GM19035 (cell line): ENCODE measurements at regions not wholly inside any gene's neighbourhood (a gene's known extent, or its start where the extent isn't known, plus 50 kb on each side); places are given as distances from the start of the nearest gene placed in this dataset.
"Not testable (repeated sequence)": the region's sequence is repeated elsewhere in the genome, so short reads cannot be mapped to it uniquely, and the experiment has no call there.

Experiments
- ATAC-seq: cut with Tn5 transposase; IDR thresholded peaks from one replicate; pipeline ENCODE4 v1.9.1; 2021; ENCODE audit not compliant: unreplicated experiment

GRCh38 chr5:33136785-33137184 lies 304.0 kb upstream of the TARS1 start:
- no peak for ATAC-seq

GRCh38 chr5:33138145-33138544 lies 302.6 kb upstream of the TARS1 start:
- not testable (repeated sequence) for ATAC-seq

GRCh38 chr5:33143405-33144123 lies 297.2 kb upstream of the TARS1 start:
- no peak for ATAC-seq

- ATAC-seq = no peak
Measured at GRCh38 chr5:33146881-33147280, 293.9 kb upstream of the TARS1 start.

- ATAC-seq = no peak
Measured at GRCh38 chr5:33148076-33148513, 292.7 kb upstream of the TARS1 start.

- no peak for ATAC-seq
Measured at GRCh38 chr5:33153372-33153771, 287.4 kb upstream of the TARS1 start.

- ATAC-seq = no peak
Measured at GRCh38 chr5:33153831-33154230, 286.9 kb upstream of the TARS1 start.

GRCh38 chr5:33160871-33161270 lies 279.9 kb upstream of the TARS1 start:
- ATAC-seq = no peak

- no peak for ATAC-seq
Measured at GRCh38 chr5:33161421-33161820, 279.3 kb upstream of the TARS1 start.

- no peak for ATAC-seq
Measured at GRCh38 chr5:33162057-33162456, 278.7 kb upstream of the TARS1 start.

GRCh38 chr5:33166522-33166921 lies 274.2 kb upstream of the TARS1 start:
- ATAC-seq = no peak

- ATAC-seq = no peak
Measured at GRCh38 chr5:33166948-33167347, 273.8 kb upstream of the TARS1 start.

GRCh38 chr5:33167541-33167940 lies 273.2 kb upstream of the TARS1 start:
- no peak for ATAC-seq

- ATAC-seq = no peak
Measured at GRCh38 chr5:33170411-33170810, 270.4 kb upstream of the TARS1 start.

GRCh38 chr5:33174383-33174782 lies 266.4 kb upstream of the TARS1 start:
- no peak for ATAC-seq

GRCh38 chr5:33179301-33179700 lies 261.5 kb upstream of the TARS1 start:
- no peak for ATAC-seq

- no peak for ATAC-seq
Measured at GRCh38 chr5:33180900-33181299, 259.9 kb upstream of the TARS1 start.

- no peak for ATAC-seq
Measured at GRCh38 chr5:33182986-33183385, 257.8 kb upstream of the TARS1 start.

- ATAC-seq = no peak
Measured at GRCh38 chr5:33184367-33184766, 256.4 kb upstream of the TARS1 start.

- no peak for ATAC-seq
Measured at GRCh38 chr5:33188089-33188488, 252.7 kb upstream of the TARS1 start.

- no peak for ATAC-seq
Measured at GRCh38 chr5:33194914-33195313, 245.9 kb upstream of the TARS1 start.

- ATAC-seq = no peak
Measured at GRCh38 chr5:33195431-33196165, 245.2 kb upstream of the TARS1 start.

- ATAC-seq = no peak
Measured at GRCh38 chr5:33198836-33199235, 241.9 kb upstream of the TARS1 start.
